ENCODE measurements at regions not wholly inside any gene's neighbourhood (a gene's known extent, or its start where the extent isn't known, plus 50 kb on each side); places are given as distances from the start of the nearest gene placed in this dataset.

DNA sequence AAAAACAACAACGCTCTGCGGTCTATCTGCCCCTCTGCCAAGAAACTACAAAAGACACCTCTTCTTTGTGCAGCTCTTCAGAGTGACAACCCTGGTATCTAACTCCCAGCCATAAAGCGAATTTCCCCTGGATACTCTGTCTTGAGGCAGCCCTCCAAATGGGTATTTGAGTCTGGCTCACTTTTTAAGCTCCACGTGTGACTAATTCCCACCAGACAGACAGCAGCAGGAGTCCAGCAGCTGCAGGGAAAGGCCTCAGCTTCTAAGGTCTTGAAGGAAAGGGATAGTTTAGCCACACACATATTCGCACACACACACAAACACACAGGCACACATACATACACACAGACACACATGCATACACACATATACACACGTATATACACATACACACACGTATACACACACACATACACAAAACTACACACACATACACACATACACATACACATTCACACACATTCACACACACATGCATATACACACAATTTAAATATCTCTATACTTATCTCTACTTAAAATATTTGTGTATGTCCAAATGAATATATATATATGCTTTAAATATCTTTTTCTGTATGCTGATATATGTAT is 188.8 kb downstream of the TSHZ3 start:
- TF ChIP-seq, protein P1, sequence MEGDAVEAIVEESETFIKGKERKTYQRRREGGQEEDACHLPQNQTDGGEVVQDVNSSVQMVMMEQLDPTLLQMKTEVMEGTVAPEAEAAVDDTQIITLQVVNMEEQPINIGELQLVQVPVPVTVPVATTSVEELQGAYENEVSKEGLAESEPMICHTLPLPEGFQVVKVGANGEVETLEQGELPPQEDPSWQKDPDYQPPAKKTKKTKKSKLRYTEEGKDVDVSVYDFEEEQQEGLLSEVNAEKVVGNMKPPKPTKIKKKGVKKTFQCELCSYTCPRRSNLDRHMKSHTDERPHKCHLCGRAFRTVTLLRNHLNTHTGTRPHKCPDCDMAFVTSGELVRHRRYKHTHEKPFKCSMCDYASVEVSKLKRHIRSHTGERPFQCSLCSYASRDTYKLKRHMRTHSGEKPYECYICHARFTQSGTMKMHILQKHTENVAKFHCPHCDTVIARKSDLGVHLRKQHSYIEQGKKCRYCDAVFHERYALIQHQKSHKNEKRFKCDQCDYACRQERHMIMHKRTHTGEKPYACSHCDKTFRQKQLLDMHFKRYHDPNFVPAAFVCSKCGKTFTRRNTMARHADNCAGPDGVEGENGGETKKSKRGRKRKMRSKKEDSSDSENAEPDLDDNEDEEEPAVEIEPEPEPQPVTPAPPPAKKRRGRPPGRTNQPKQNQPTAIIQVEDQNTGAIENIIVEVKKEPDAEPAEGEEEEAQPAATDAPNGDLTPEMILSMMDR (IDR thresholded peaks at IDR 0.05): no peak

DNA sequence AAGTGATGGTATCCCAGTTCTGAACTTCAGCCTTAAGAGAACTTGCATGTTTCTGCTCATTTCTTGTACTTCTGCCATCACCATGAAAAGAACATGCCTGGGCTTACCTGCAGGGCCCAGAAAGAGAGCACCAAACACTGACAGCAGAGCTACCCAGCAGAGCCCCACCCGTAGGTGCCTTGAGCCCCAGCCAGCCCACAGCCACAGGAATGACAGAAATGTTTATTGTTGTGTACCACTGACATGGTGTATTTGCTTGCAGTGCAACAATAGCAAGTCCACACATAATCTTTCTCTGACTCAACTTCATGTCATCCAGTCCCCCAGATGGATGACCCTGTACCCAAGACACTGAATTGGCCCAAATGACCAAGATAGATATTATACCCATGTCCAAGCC is 195.2 kb downstream of the TSHZ3 start:
- TF ChIP-seq, protein P1 (IDR thresholded peaks at IDR 0.05): no peak

DNA sequence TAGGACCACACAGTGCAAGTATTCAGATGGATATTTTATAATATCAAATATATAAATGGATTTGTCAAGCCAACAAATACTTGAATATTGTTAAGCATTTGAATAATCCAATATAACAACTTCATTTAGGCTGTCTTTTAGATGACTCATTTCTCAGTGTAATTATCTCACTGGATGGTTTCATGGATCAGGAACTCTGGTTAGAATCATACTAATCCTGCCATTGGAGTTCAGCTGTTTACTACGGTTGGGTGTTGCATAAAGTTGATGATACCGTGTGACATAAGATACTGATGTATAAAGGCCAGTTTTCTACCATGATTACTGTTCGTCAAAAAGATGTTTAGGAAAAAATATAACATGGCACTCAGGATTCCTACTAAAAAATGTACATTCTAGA is 196.3 kb downstream of the TSHZ3 start:
- TF ChIP-seq, protein P1 (IDR thresholded peaks at IDR 0.05): no peak

DNA sequence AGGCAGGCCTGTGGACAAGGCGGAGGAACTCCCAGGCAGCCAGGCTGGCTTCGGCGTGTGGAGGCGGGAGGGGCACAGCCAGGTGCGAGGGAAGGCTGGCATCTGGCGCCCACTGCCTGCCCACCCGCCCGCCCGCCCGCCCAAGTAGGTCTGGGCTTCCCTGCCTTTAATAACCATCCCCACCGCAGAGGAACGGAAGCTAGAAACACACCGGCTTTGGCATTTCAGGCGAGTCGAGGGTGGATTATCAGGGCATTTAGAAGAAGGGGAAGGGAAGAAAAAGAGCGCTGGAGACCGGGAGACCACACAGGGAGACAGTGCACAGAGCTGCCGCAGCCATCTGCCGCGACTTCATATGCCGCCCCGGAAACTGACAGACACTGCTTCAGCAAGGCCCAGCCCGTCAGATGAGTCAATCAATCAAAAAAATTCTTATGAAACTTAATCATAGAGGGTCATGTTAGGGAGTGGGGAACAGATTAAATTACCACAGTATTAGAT is 199.7 kb downstream of the TSHZ3 start:
- TF ChIP-seq, protein P1 (IDR thresholded peaks at IDR 0.05): no peak

DNA sequence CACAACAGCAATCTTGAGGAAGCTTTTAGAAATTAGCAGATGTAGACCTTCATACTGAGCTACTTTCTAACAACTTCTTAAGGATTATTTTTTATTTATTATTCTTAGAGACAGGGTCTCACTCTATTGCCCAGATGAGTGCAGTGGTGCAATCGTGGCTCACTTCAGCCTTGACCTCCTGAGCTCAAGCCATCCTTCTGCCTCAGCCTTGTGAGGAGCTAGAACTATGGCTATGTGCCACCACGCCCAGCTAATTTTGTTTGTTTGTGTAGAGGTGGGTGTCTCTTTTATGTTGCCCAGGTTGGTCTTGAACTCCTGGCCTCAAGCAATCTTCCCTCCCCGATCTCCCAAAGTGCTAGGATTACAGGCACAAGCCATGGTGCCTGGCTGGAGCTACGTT is 200.6 kb downstream of the TSHZ3 start:
- TF ChIP-seq, protein P1 (IDR thresholded peaks at IDR 0.05): no peak

DNA sequence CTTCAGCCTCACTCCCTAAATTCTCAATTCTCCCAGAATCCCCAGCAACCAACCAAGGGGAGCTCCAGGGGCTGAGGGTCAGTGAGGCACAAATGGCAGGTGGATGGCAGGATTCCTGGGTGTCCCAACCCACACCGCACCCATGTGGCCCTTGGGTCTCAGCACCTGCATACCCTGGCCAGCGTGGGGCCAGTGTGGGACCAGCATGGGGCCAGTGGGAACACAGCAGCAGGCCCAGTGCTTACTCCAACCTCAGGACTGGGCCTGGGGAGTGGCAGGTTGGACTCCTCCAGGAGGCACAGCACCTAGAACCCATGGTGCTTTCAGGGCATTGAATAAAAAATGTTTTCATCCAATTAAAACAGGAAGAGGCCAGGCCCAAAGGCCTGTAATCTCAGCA is 202.0 kb downstream of the TSHZ3 start:
- TF ChIP-seq, protein P1 (IDR thresholded peaks at IDR 0.05): no peak

DNA sequence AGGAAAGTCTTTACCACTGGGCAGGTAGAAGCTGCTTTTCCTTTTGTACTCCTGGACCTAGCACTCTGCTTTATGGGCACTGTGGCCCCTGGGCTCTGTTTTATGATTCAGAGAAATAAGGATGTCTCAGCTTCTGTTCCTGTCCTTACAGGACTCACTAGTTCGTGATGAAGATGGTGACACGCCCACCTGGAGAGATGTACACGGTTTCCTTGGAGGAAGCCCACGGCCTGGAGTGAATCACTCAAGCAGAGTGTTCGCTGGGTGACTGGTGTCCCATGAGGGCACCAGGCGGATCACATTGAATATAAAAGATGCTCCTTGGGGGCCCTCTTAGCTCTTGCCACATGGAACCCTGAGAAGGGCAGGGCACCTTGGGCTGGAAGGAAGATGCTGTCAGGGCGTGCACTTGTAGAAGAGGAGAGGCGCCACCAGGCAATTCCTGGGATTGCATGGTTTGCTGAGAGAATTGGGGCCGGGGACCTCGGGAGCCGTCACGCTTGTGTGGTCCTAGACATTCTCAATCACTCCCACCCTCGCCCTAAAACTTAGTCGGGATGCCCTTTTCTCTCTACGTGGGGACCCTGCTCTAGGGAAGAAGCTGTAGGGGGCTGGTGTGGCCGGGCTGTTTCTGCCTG is 202.6 kb downstream of the TSHZ3 start:
- TF ChIP-seq, protein P1 (IDR thresholded peaks at IDR 0.05): no peak
